CD14-positive monocyte (primary cell): ENCODE measurements at regions not wholly inside any gene's neighbourhood (a gene's known extent, or its start where the extent isn't known, plus 50 kb on each side); places are given as distances from the start of the nearest gene placed in this dataset.
A peak's percentile ranks its signal among the peaks of the same experiment; 100 is the strongest.

ENCODE experiments used
- DNase-seq, 3 donors: peaks; one replicate each; pipeline ENCODE4 v3.0.0-alpha.2; 2011 to 2022
- H2AFZ ChIP-seq: 2 replicates; pipeline ENCODE4 v1.6.0; 2012; ENCODE audit warnings: mild to moderate bottlenecking, low read depth, low read length, inconsistent platforms; ENCODE audit not compliant: insufficient read depth, poor library complexity, severe bottlenecking
- H3K27ac ChIP-seq, 2 donors: 1 replicate in 1 of 2; 2 replicates in 1 of 2; pipeline ENCODE4 v1.5.1; 2012 to 2013; ENCODE audit warnings: low read length in 2 of 2, control low read depth in 1 of 2, inconsistent platforms in 1 of 2, low read depth in 1 of 2, mild to moderate bottlenecking in 1 of 2
- H3K27me3 ChIP-seq, 2 donors: one replicate each; pipeline versions ENCODE4 v1.6.0 to v1.6.1; 2011 to 2013; ENCODE audit warnings: low read length in 2 of 2; ENCODE audit not compliant: control insufficient read depth in 2 of 2, insufficient read depth in 2 of 2
- H3K36me3 ChIP-seq, 2 donors: replicated peaks in 1 of 2; 1 replicate in 1 of 2; 2 replicates in 1 of 2; pipeline versions ENCODE4 v1.5.1 to v1.6.1; 2012 to 2013; ENCODE audit warnings: low read length in 2 of 2, control low read depth in 1 of 2, inconsistent platforms in 1 of 2, mild to moderate bottlenecking in 1 of 2; ENCODE audit not compliant: insufficient read depth in 2 of 2, control insufficient read depth in 1 of 2
- H3K4me1 ChIP-seq, 2 donors: 1 replicate in 1 of 2; 2 replicates in 1 of 2; pipeline versions ENCODE4 v1.5.1 to v1.6.1; 2012 to 2013; ENCODE audit warnings: low read length in 2 of 2, control low read depth in 1 of 2, inconsistent platforms in 1 of 2, mild to moderate bottlenecking in 1 of 2, moderate library complexity in 1 of 2; ENCODE audit not compliant: insufficient read depth in 2 of 2, control insufficient read depth in 1 of 2
- H3K4me2 ChIP-seq: replicated peaks from 2 replicates; pipeline ENCODE3; 2012; ENCODE audit warnings: low read length, moderate library complexity, mild to moderate bottlenecking; ENCODE audit not compliant: poor library complexity, severe bottlenecking; ENCODE audit errors: extremely low read depth
- H3K4me3 ChIP-seq, 3 experiments: fragments of 200-600 bp in 1 of 3; sonication (generic) in 1 of 3; replicated peaks in 1 of 3; 1 replicate in 2 of 3; 2 replicates in 1 of 3; pipeline ENCODE4 v1.5.1; 2011 to 2013; ENCODE audit warnings: low read length in 3 of 3, mild to moderate bottlenecking in 3 of 3, control low read depth in 2 of 3, low read depth in 2 of 3, inconsistent platforms in 1 of 3, moderate library complexity in 1 of 3
- H3K79me2 ChIP-seq: 2 replicates; pipeline ENCODE4 v1.6.0; 2012; ENCODE audit warnings: mild to moderate bottlenecking, control low read depth, inconsistent platforms, low read length, moderate library complexity; ENCODE audit not compliant: insufficient read depth
- H3K9ac ChIP-seq: 2 replicates; pipeline ENCODE4 v1.6.0; 2017; ENCODE audit warnings: low read length, mild to moderate bottlenecking; ENCODE audit not compliant: insufficient read depth, poor library complexity, severe bottlenecking
- H3K9me3 ChIP-seq, 2 donors: replicated peaks in 1 of 2; 1 replicate in 1 of 2; 2 replicates in 1 of 2; pipeline versions ENCODE4 v1.5.1 to v1.6.1; 2012 to 2013; ENCODE audit warnings: low read length in 2 of 2, control low read depth in 1 of 2; ENCODE audit not compliant: control insufficient read depth in 1 of 2, insufficient read depth in 1 of 2
- H4K20me1 ChIP-seq: 2 replicates; pipeline ENCODE4 v1.6.0; 2012; ENCODE audit warnings: mild to moderate bottlenecking, low read length, control low read depth, moderate library complexity; ENCODE audit not compliant: insufficient read depth
- H3K27ac Mint-ChIP-seq, 7 donors: one replicate each; pipeline ENCODE4 v1.8.0; 2020; ENCODE audit warnings: mild to moderate bottlenecking in 7 of 7, mixed read lengths in 7 of 7, moderate library complexity in 6 of 7, inconsistent platforms in 2 of 7
- H3K27me3 Mint-ChIP-seq, 3 donors: one replicate each; pipeline ENCODE4 v1.8.0; 2021 to 2022; ENCODE audit warnings: low read depth in 3 of 3, mild to moderate bottlenecking in 3 of 3, mixed read lengths in 3 of 3, moderate library complexity in 3 of 3, inconsistent platforms in 1 of 3
- H3K36me3 Mint-ChIP-seq, 2 donors: one replicate each; pipeline ENCODE4 v1.8.0; 2020; ENCODE audit warnings: mixed read lengths in 2 of 2, inconsistent platforms in 1 of 2, mild to moderate bottlenecking in 1 of 2
- H3K4me1 Mint-ChIP-seq: one replicate; pipeline ENCODE4 v1.8.0; 2020; ENCODE audit warnings: mild to moderate bottlenecking, mixed read lengths
- H3K4me3 Mint-ChIP-seq, 2 donors: one replicate each; pipeline ENCODE4 v1.8.0; 2020; ENCODE audit warnings: mild to moderate bottlenecking in 2 of 2, mixed read lengths in 2 of 2, moderate library complexity in 1 of 2
- H3K9me3 Mint-ChIP-seq, 7 donors: one replicate each; pipeline ENCODE4 v1.8.0; 2020 to 2022; ENCODE audit warnings: mixed read lengths in 7 of 7, mild to moderate bottlenecking in 6 of 7, moderate library complexity in 6 of 7, inconsistent platforms in 2 of 7
- CTCF ChIP-seq: fragments of 200-600 bp; IDR thresholded peaks from one replicate; pipeline ENCODE4 v1.8.0; 2022; ENCODE audit warnings: antibody characterized with exemption, mild to moderate bottlenecking
- WGBS: methylation state at CpG from one replicate; pipeline ENCODE4 v1.1.5; 2013; ENCODE audit warnings: missing lambda C conversion rate; ENCODE audit not compliant: insufficient coverage; 5-methylcytosine and 5-hydroxymethylcytosine counted together
- intact Hi-C, 2 donors: fragments of 100-400 bp; cut with micrococcal nuclease; formaldehyde crosslinking; loops; one replicate each; pipeline versions ENCODE4 v1.15.0 to v1.15.1; 2023

- Histone ChIP-seq H4K20me1 (no peaks in the 10 kb centered on the region), H3K27ac (no peak overlapping the region), H3K36me3 (no peaks in the 10 kb centered on the region), H3K27me3 (no peaks in the 10 kb centered on the region), H3K4me2 (no peak overlapping the region), H3K4me1 (peaks cover 43 to 71% of the 10 kb centered on the region in 2 donors), H3K9ac (no peak overlapping the region), H3K4me3 (no peak overlapping the region), H3K79me2 (no peaks in the 10 kb centered on the region), H2AFZ (no peak overlapping the region), H3K9me3 (no peaks in the 10 kb centered on the region)
- intact Hi-C loops = no loop called here
- Mint-ChIP-seq H3K9me3 (no peaks in the 10 kb centered on the region), H3K4me3 (no peak overlapping the region), H3K27ac (peak overlapping the region in 2 of 7 donors; percentile 19 to 50), H3K36me3 (peaks cover 0 to 5% of the 10 kb centered on the region in 2 donors), H3K27me3 (peaks cover 0 to 4% (median 0%) of the 10 kb centered on the region in 3 donors), H3K4me1 (peaks cover 66% of the 10 kb centered on the region)
- no peak for DNase-seq
- 41% methylated on average over 3 of the region's 4 CpGs for WGBS
- no peak for TF ChIP-seq CTCF
Observed at GRCh38 chr11:59267196-59267595, 54.5 kb upstream of the MPEG1 start.

GRCh38 chr11:59266491-59266890, 53.8 kb upstream of the MPEG1 start:
- Histone ChIP-seq H3K9ac (no peak overlapping the region), H3K9me3 (no peaks in the 10 kb centered on the region), H3K79me2 (no peaks in the 10 kb centered on the region), H3K4me1 (peaks cover 36 to 64% of the 10 kb centered on the region in 2 donors), H3K36me3 (no peaks in the 10 kb centered on the region), H3K4me3 (no peak overlapping the region), H2AFZ (no peak overlapping the region), H3K27me3 (no peaks in the 10 kb centered on the region), H3K27ac (no peak overlapping the region), H4K20me1 (no peaks in the 10 kb centered on the region), H3K4me2 (no peak overlapping the region)
- intact Hi-C loops = no loop called here
- Mint-ChIP-seq H3K36me3 (peaks cover 0 to 3% of the 10 kb centered on the region in 2 donors), H3K9me3 (no peaks in the 10 kb centered on the region), H3K27me3 (peaks cover 0 to 3% (median 0%) of the 10 kb centered on the region in 3 donors), H3K4me3 (no peak overlapping the region), H3K27ac (no peak overlapping the region), H3K4me1 (peaks cover 62% of the 10 kb centered on the region)
- no peak for TF ChIP-seq CTCF
- WGBS = 89% methylated on average over 3 of the region's 4 CpGs
- DNase-seq = no peak
